SKM-1 treated with dmso at 0.1 percent for 144 hours (cell line): ENCODE measurements at regions not wholly inside any gene's neighbourhood (a gene's known extent, or its start where the extent isn't known, plus 50 kb on each side); places are given as distances from the start of the nearest gene placed in this dataset.
"Not testable (repeated sequence)": the region's sequence is repeated elsewhere in the genome, so short reads cannot be mapped to it uniquely, and the experiment has no call there.

Experiments used
- DNase-seq: peaks from one replicate; lab custom pipeline; 2025; ENCODE audit not compliant: unreplicated experiment; lab: John Stamatoyannopoulos, UW

- DNase-seq: not testable (repeated sequence)
Measured at GRCh38 chr4:183044924-183045640, 54.0 kb upstream of the WWC2 start.

GRCh38 chr4:183038436-183038835, 60.6 kb upstream of the WWC2 start:
- DNase-seq: no peak

GRCh38 chr4:183035726-183036415, 63.2 kb upstream of the WWC2 start:
- no peak for DNase-seq

- DNase-seq: no peak
Measured at GRCh38 chr4:183035256-183035655, 63.8 kb upstream of the WWC2 start.

- no peak for DNase-seq
Measured at GRCh38 chr4:183030823-183031222, 68.2 kb upstream of the WWC2 start.

GRCh38 chr4:183030309-183030708, 68.7 kb upstream of the WWC2 start:
- DNase-seq: no peak

- DNase-seq: no peak
Measured at GRCh38 chr4:183029365-183029764, 69.7 kb upstream of the WWC2 start.

- DNase-seq: no peak
Measured at GRCh38 chr4:183026701-183027100, 72.4 kb upstream of the WWC2 start.

GRCh38 chr4:183022617-183023016, 76.4 kb upstream of the WWC2 start:
- DNase-seq: no peak

- no peak for DNase-seq
Measured at GRCh38 chr4:183017962-183018361, 81.1 kb upstream of the WWC2 start.

- no peak for DNase-seq
Measured at GRCh38 chr4:183014361-183015084, 84.5 kb upstream of the WWC2 start.

GRCh38 chr4:183013730-183014002, 85.4 kb upstream of the WWC2 start:
- no peak for DNase-seq

GRCh38 chr4:183012879-183013729, 86.0 kb upstream of the WWC2 start:
- no peak for DNase-seq

GRCh38 chr4:183011213-183011907, 87.7 kb upstream of the WWC2 start:
- DNase-seq: no peak

- no peak for DNase-seq
Measured at GRCh38 chr4:183008492-183008891, 90.6 kb upstream of the WWC2 start.

GRCh38 chr4:183004370-183004769, 87.2 kb upstream of the DCTD start:
- DNase-seq: not testable (repeated sequence)

GRCh38 chr4:182994171-182994570, 77.0 kb upstream of the DCTD start:
- DNase-seq: no peak

- DNase-seq: no peak
Measured at GRCh38 chr4:182978152-182978827, 61.1 kb upstream of the DCTD start.

- DNase-seq: no peak
Measured at GRCh38 chr4:182975806-182976205, 58.6 kb upstream of the DCTD start.

GRCh38 chr4:182973941-182974340, 56.8 kb upstream of the DCTD start:
- DNase-seq: no peak
